ENCODE measurements at regions not wholly inside any gene's neighbourhood (a gene's known extent, or its start where the extent isn't known, plus 50 kb on each side); places are given as distances from the start of the nearest gene placed in this dataset.
"Not testable (repeated sequence)": the region's sequence is repeated elsewhere in the genome, so short reads cannot be mapped to it uniquely, and the experiment has no call there.

DNA sequence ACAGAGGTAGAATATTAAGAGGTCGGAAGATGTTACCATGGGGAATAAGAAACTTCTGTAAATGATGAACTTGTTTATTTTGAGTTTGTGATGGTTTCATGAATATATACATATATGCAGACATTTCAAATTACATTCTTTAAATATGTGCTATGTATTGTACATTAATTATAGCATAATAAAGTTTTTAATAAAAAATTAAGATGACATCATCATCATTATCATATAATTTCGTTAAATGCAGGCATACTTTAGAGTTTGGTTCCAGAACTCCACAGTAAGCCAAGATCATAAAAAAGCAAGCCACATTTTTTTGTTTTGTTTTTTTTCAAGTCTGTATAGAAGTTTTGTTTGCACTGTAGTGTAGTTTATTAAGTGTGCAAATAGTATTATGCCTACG is 1403.5 kb downstream of the EFNA5 start:
- Histone ChIP-seq H3K27me3 (ENCODE audit: low read depth) (no peaks in the 10 kb centered on the region), H3K4me3 (no peak overlapping the region), H3K27ac (replicated peaks) (no peak overlapping the region), H3K36me3 (no peaks in the 10 kb centered on the region), H3K9me3 (replicated peaks) (no peaks in the 10 kb centered on the region), H3K4me1 (no peaks in the 10 kb centered on the region)
- intact Hi-C loops (cut with micrococcal nuclease): no loop called here
- TF ChIP-seq, protein P1, sequence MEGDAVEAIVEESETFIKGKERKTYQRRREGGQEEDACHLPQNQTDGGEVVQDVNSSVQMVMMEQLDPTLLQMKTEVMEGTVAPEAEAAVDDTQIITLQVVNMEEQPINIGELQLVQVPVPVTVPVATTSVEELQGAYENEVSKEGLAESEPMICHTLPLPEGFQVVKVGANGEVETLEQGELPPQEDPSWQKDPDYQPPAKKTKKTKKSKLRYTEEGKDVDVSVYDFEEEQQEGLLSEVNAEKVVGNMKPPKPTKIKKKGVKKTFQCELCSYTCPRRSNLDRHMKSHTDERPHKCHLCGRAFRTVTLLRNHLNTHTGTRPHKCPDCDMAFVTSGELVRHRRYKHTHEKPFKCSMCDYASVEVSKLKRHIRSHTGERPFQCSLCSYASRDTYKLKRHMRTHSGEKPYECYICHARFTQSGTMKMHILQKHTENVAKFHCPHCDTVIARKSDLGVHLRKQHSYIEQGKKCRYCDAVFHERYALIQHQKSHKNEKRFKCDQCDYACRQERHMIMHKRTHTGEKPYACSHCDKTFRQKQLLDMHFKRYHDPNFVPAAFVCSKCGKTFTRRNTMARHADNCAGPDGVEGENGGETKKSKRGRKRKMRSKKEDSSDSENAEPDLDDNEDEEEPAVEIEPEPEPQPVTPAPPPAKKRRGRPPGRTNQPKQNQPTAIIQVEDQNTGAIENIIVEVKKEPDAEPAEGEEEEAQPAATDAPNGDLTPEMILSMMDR (IDR thresholded peaks at IDR 0.05; ENCODE audit: borderline replicate concordance): no peak
- no peak for DNase-seq

DNA sequence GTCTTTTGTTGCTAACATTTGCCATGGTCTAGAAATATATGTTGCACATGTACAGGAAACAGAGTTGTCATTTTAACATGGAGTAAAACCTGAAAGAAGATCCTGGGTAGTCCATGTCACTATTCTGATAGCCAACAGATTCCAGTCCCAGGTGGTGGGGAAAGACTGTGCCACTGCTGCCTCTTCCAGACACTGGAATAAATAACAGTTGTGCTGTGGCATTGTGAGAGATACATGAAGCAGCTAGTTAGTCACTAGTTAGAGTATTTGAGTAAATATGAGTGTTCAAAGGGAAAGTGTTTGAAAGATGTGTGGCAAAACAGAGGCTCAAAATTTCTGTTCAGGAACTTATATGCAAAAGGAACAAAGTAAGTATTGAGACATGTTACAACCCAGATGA is 1408.3 kb downstream of the EFNA5 start:
- TF ChIP-seq, protein P1 (IDR thresholded peaks at IDR 0.05; ENCODE audit: borderline replicate concordance): no peak
- intact Hi-C loops (cut with micrococcal nuclease): no loop called here
- no peak overlapping the region for H3K4me3 ChIP-seq
- no peaks in the 10 kb centered on the region for H3K4me1 ChIP-seq
- no peak overlapping the region for H3K27ac ChIP-seq (replicated peaks)
- no peaks in the 10 kb centered on the region for H3K9me3 ChIP-seq (replicated peaks)
- no peak for DNase-seq
- H3K36me3 ChIP-seq: no peaks in the 10 kb centered on the region
- no peaks in the 10 kb centered on the region for H3K27me3 ChIP-seq (ENCODE audit: low read depth)

DNA sequence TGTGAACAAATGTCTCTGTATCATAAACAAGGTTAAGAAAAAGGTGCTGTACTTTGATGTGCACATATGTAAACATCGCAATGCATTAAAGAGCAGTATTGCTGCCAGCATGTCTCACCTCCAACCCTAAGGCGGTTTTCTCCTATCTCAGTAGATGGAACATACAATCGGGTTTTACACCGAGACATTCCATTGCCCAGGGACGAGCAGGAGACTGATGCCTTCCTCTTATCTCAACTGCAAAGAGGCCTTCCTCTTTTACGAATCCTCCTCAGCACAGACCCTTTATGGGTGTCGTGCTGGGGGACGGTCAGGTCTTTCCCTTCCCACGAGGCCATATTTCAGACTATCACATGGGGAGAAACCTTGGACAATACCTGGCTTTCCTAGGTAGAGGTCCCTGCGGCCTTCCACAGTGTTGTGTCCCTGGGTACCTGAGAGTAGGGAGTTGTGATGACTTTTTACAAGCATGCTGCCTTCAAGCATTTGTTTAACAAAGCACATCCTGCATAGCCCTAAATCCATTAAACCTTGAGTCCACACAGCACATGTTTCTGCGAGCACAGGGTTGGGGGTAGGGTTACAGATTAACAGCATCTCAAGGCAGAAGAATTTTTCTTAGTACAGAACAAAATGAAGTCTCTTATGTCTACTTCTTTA is 1411.2 kb downstream of the EFNA5 start:
- intact Hi-C loops (cut with micrococcal nuclease); H3K27ac ChIP-seq (replicated peaks); H3K4me1 ChIP-seq; H3K4me3 ChIP-seq; H3K36me3 ChIP-seq; DNase-seq; H3K27me3 ChIP-seq (ENCODE audit: low read depth); H3K9me3 ChIP-seq (replicated peaks): not testable (repeated sequence)

DNA sequence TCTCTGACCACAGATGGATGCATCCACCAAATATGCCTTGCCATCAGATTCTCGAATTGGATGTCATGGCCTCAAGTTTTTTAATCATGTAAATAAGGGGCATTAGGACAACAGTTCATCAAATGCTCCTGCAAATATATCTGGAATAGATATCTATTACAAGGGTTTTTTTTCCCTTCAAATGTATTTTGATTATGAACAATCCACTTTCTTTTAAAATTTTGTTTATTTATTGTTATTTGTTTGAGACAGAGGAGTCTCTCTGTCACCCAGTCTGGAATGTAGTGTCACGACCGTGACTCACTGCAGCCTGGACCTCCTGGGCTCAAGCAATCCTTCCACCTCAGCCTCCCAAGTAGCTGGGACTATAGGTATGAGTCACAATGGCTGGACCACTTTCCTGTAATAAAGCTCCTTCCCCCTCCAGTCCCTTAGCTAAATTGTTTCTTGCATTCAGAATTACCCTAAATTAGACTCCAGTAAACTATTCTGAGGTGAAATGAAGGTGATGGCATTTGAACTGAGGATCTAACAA is 1412.1 kb downstream of the EFNA5 start:
- no peaks in the 10 kb centered on the region for H3K4me1 ChIP-seq

DNA sequence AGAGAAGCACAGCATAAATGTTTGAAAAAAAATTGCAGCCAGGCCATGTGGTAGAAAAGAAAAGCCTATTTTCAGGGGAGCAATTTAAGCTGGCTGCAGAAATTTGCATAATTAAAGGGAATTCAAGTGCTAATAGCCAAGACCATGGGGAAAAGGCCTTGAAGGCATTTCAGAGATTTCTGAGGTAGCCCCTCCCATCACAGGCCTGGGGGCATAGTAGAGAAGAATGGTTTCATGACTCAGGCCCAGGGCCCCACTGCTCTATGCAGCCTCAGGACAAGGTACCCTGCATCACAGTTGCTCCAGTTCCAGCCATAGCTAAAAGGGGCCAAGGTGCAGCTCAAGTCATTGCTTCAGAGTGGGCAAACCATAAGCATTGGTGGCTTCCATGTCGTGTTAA is 1416.0 kb downstream of the EFNA5 start:
- intact Hi-C loops (cut with micrococcal nuclease): no loop called here
- no peak for DNase-seq
- Histone ChIP-seq H3K27me3 (ENCODE audit: low read depth) (no peaks in the 10 kb centered on the region), H3K4me1 (no peaks in the 10 kb centered on the region), H3K36me3 (no peaks in the 10 kb centered on the region), H3K27ac (replicated peaks) (no peak overlapping the region), H3K9me3 (replicated peaks) (peaks cover 11% of the 10 kb centered on the region), H3K4me3 (no peak overlapping the region)
- TF ChIP-seq, protein P1 (IDR thresholded peaks at IDR 0.05; ENCODE audit: borderline replicate concordance): no peak

More for the DNA sequence above, 1412.1 kb downstream of the EFNA5 start:
- TF ChIP-seq, protein P1 (IDR thresholded peaks at IDR 0.05; ENCODE audit: borderline replicate concordance): no peak
- no peak for DNase-seq
- Histone ChIP-seq H3K4me3 (no peak overlapping the region), H3K27ac (replicated peaks) (no peak overlapping the region), H3K9me3 (replicated peaks) (peaks cover 11% of the 10 kb centered on the region), H3K36me3 (no peaks in the 10 kb centered on the region), H3K27me3 (ENCODE audit: low read depth) (no peaks in the 10 kb centered on the region)
- intact Hi-C loops (cut with micrococcal nuclease): no loop called here

DNA sequence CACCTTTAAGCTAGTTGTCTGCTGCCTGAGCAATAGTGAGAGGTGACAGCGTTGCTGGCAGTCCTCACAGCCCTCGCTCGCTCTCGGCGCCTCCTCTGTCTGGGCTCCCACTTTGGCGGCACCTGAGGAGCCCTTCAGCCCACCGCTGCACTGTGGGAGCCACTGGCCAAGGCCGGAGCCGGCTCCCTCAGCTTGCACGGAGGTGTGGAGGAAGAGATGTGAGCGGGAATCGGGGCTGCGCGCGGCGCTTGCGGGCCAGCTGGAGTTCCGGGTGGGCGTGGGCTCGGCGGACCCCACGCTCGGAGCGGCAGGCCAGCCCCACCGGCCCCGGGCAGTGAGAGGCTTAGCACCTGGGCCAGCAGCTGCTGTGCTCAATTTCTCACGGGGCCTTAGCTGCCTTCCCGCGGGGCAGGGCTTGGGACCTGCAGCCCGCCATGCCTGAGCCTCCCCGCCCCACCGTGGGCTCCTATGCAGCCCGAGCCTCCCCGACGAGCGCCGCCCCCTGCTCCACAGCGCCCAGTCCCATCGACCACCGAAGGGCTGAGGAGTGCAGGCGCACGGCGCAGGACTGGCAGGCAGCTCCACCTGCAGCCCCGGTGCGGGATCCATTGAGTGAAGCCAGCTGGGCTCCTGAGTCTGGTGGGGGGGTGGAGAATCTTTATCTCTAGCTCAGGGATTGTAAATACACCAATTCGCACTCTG is 1424.5 kb downstream of the EFNA5 start:
- DNase-seq; intact Hi-C loops (cut with micrococcal nuclease): not testable (repeated sequence)
- H3K4me3 ChIP-seq: peak overlapping the region; percentile 36

More for the DNA sequence above, 1424.5 kb downstream of the EFNA5 start:
- H3K36me3 ChIP-seq; H3K27ac ChIP-seq (replicated peaks); H3K4me1 ChIP-seq; H3K9me3 ChIP-seq (replicated peaks); H3K27me3 ChIP-seq (ENCODE audit: low read depth): not testable (repeated sequence)

Measured in left ventricle myocardium inferior (tissue), 1 donor.